HFFc6 (cell line): ENCODE measurements at regions not wholly inside any gene's neighbourhood (a gene's known extent, or its start where the extent isn't known, plus 50 kb on each side); places are given as distances from the start of the nearest gene placed in this dataset.

Source experiments
- DNase-seq: peaks from one replicate; pipeline ENCODE4 v3.0.0-alpha.2; 2018
- H3K27ac Mint-ChIP-seq: 2 replicates; pipeline ENCODE4 v1.8.0; 2020; ENCODE audit warnings: mild to moderate bottlenecking, mixed read lengths
- H3K27me3 Mint-ChIP-seq: 2 replicates; pipeline ENCODE4 v1.8.0; 2021; ENCODE audit warnings: mild to moderate bottlenecking, moderate library complexity, mixed read lengths; ENCODE audit not compliant: insufficient read depth
- H3K36me3 Mint-ChIP-seq: 2 replicates; pipeline ENCODE4 v1.8.0; 2021; ENCODE audit warnings: low read depth, mixed read lengths
- H3K4me1 Mint-ChIP-seq: 2 replicates; pipeline ENCODE4 v1.8.0; 2020; ENCODE audit warnings: low read depth, mixed read lengths
- H3K4me3 Mint-ChIP-seq: 2 replicates; pipeline ENCODE4 v1.8.0; 2020; ENCODE audit warnings: mild to moderate bottlenecking, moderate library complexity, mixed read lengths
- H3K9me3 Mint-ChIP-seq: 2 replicates; pipeline ENCODE4 v1.8.0; 2020; ENCODE audit warnings: mild to moderate bottlenecking, mixed read lengths
- TF ChIP-seq, protein P1 (sequence below): fragments of 200-600 bp; sonication (generic); IDR thresholded peaks from 2 replicates; pipeline ENCODE4 v1.5.0; 2021; ENCODE audit warnings: antibody characterized with exemption, mild to moderate bottlenecking

DNA sequence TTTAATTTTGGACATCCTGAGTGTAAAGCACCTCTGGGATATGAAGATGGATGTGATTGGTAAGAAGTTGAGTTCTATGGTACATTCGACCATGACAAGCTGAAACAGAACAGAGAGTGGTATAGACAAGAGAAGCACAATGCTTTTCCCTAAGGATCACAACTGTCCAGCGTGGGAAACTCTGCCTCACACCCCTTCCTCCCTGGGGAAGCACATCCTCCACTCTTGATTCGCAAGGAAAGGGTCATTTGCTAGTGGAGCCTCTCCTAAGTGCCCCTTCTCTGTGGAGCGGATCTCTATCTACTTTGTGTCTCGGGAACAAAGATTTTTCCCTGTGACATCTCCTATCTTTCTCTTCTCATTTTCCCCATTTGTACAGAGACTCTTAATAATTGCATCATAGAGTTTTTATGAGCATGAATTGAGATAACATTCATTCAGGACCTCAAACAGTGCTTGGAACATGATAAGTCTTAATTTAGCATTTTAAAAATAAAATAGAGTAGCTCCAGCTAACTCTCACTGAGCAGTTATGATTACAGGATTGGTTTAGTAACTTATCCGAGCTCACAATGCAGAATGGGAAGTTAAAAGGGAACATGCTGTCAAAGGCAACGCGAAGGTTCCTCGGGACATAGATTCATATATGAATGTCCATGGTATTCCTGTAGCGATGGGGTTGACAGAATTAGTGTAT is 775.2 kb downstream of the C6orf118 start:
- H3K27ac Mint-ChIP-seq, result no peak overlapping the region
- no peak overlapping the region for H3K4me3 Mint-ChIP-seq
- H3K9me3 Mint-ChIP-seq, result peaks cover 38% of the 10 kb centered on the region
- no peaks in the 10 kb centered on the region for H3K27me3 Mint-ChIP-seq
- no peak for DNase-seq
- no peaks in the 10 kb centered on the region for H3K4me1 Mint-ChIP-seq
- no peaks in the 10 kb centered on the region for H3K36me3 Mint-ChIP-seq
- TF ChIP-seq, protein P1, sequence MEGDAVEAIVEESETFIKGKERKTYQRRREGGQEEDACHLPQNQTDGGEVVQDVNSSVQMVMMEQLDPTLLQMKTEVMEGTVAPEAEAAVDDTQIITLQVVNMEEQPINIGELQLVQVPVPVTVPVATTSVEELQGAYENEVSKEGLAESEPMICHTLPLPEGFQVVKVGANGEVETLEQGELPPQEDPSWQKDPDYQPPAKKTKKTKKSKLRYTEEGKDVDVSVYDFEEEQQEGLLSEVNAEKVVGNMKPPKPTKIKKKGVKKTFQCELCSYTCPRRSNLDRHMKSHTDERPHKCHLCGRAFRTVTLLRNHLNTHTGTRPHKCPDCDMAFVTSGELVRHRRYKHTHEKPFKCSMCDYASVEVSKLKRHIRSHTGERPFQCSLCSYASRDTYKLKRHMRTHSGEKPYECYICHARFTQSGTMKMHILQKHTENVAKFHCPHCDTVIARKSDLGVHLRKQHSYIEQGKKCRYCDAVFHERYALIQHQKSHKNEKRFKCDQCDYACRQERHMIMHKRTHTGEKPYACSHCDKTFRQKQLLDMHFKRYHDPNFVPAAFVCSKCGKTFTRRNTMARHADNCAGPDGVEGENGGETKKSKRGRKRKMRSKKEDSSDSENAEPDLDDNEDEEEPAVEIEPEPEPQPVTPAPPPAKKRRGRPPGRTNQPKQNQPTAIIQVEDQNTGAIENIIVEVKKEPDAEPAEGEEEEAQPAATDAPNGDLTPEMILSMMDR, result no peak

DNA sequence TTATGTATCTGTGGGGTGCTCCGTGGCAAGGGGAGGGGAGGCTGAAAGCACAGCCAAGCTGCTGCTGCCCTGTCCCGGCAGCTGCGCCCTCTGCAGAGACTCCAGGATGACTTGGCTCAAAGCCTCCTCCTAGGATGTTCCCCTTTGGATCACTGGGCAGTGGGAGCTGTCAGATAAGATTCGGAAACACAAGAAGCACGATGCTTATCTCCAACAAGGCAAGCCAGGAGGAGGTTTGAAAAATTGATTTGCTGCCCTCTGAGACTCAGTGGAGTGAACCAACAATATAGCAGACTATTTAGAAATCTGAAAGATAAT is 776.4 kb downstream of the C6orf118 start:
- H3K36me3 Mint-ChIP-seq, result no peaks in the 10 kb centered on the region
- H3K4me1 Mint-ChIP-seq, result no peaks in the 10 kb centered on the region
- peaks cover 31% of the 10 kb centered on the region for H3K9me3 Mint-ChIP-seq
- no peak overlapping the region for H3K4me3 Mint-ChIP-seq
- no peak for DNase-seq
- TF ChIP-seq, protein P1, result no peak
- H3K27me3 Mint-ChIP-seq, result no peaks in the 10 kb centered on the region
- H3K27ac Mint-ChIP-seq, result no peak overlapping the region

GRCh38 chr6:164532198-164533044 is 777.0 kb downstream of the C6orf118 start:
- Mint-ChIP-seq H3K36me3 (no peaks in the 10 kb centered on the region), H3K27me3 (no peaks in the 10 kb centered on the region), H3K9me3 (peaks cover 25% of the 10 kb centered on the region), H3K4me1 (no peaks in the 10 kb centered on the region), H3K27ac (no peak overlapping the region), H3K4me3 (no peak overlapping the region)
- no peak for DNase-seq
- TF ChIP-seq, protein P1, result no peak

DNA sequence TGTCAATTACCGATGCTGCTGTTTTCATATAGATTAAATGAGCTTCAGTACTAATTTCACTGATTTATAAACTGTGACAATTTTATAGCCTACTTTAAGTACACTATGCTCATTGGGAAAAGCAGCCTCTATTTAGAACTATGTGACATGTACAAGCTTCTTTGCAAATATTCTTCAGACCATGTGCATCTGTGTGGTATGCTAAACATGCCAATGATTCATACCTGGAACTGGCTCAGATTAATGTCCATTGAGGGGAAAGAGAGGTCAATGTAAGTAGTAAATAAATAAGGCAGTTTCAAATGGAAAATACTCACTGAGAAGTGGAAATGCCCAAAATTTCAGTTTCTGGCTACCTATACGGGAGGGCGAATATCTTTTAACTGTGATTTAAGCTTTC is 777.7 kb downstream of the C6orf118 start:
- no peak overlapping the region for H3K27ac Mint-ChIP-seq
- no peaks in the 10 kb centered on the region for H3K27me3 Mint-ChIP-seq
- DNase-seq, result no peak
- peaks cover 26% of the 10 kb centered on the region for H3K9me3 Mint-ChIP-seq
- no peak overlapping the region for H3K4me3 Mint-ChIP-seq
- TF ChIP-seq, protein P1, result no peak
- no peaks in the 10 kb centered on the region for H3K4me1 Mint-ChIP-seq
- no peaks in the 10 kb centered on the region; the same call in 1 of the 2 replicates for H3K36me3 Mint-ChIP-seq

GRCh38 chr6:164528539-164528938 is 780.9 kb downstream of the C6orf118 start:
- Mint-ChIP-seq H3K4me1 (no peaks in the 10 kb centered on the region), H3K27ac (no peak overlapping the region), H3K36me3 (no peaks in the 10 kb centered on the region; the same call in 1 of the 2 replicates), H3K27me3 (no peaks in the 10 kb centered on the region), H3K9me3 (peaks cover 44% of the 10 kb centered on the region), H3K4me3 (no peak overlapping the region)
- DNase-seq, result no peak
- TF ChIP-seq, protein P1, result no peak
